ENCODE measurements at regions not wholly inside any gene's neighbourhood (a gene's known extent, or its start where the extent isn't known, plus 50 kb on each side); places are given as distances from the start of the nearest gene placed in this dataset.

DNA sequence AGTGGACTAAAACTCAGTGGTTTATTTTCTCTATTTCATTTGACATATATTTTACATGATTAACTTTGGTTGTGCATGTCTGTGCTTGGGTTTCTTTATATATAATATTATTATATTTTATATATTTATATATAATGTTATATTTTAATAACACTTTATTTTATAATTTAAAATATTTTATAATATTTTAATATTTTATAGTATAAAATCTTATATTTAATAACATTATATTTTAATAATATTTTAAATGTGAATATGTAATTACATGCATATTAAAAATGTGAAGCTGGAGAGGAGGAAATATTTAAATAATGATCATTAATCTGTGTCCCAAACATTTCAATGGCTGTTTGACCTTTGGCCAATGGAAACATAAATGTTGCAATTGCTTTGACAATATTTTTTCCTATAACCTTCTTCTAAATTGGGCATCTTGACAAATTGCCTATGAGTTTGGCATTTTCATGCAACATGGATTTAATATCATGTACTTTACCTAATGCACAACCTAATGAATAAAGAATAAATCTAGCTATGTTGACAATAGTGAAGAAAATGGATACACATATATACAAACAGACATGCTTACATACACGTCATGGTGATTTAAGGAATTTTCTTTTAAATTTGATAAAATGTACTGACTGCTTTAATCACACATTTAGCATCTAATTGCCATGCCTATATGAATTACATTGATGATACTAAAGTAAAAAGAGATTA lies 607.1 kb downstream of the SLITRK6 start:
- TF ChIP-seq, protein P1, sequence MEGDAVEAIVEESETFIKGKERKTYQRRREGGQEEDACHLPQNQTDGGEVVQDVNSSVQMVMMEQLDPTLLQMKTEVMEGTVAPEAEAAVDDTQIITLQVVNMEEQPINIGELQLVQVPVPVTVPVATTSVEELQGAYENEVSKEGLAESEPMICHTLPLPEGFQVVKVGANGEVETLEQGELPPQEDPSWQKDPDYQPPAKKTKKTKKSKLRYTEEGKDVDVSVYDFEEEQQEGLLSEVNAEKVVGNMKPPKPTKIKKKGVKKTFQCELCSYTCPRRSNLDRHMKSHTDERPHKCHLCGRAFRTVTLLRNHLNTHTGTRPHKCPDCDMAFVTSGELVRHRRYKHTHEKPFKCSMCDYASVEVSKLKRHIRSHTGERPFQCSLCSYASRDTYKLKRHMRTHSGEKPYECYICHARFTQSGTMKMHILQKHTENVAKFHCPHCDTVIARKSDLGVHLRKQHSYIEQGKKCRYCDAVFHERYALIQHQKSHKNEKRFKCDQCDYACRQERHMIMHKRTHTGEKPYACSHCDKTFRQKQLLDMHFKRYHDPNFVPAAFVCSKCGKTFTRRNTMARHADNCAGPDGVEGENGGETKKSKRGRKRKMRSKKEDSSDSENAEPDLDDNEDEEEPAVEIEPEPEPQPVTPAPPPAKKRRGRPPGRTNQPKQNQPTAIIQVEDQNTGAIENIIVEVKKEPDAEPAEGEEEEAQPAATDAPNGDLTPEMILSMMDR (IDR thresholded peaks at IDR 0.05) = no peak
- no peak for TF ChIP-seq POLR2A (IDR thresholded peaks at IDR 0.05)
